Ascending aorta (tissue), 2 donors: ENCODE measurements at regions not wholly inside any gene's neighbourhood (a gene's known extent, or its start where the extent isn't known, plus 50 kb on each side); places are given as distances from the start of the nearest gene placed in this dataset.

Experiments
- DNase-seq, 2 donors: peaks; one replicate each; pipeline ENCODE4 v3.0.0-alpha.2; 2019; ENCODE audit warnings: low spot score in 2 of 2
- H3K27ac ChIP-seq, 2 donors: fragments of 200-600 bp; sonication (generic); one replicate each; pipeline ENCODE4 v1.5.1; 2016 to 2017; ENCODE audit warnings: mild to moderate bottlenecking in 1 of 2
- H3K27me3 ChIP-seq: fragments of 200-600 bp; sonication (generic); one replicate; pipeline ENCODE4 v1.5.1; 2017
- H3K36me3 ChIP-seq, 2 donors: fragments of 200-600 bp; sonication (generic); one replicate each; pipeline ENCODE4 v1.5.1; 2016
- H3K4me1 ChIP-seq, 2 donors: fragments of 200-600 bp; sonication (generic); one replicate each; pipeline ENCODE4 v1.5.1; 2016 to 2017; ENCODE audit warnings: mild to moderate bottlenecking in 1 of 2
- H3K4me3 ChIP-seq, 2 donors: fragments of 200-600 bp; sonication (generic); one replicate each; pipeline ENCODE4 v1.5.1; 2016 to 2017; ENCODE audit warnings: mild to moderate bottlenecking in 1 of 2
- H3K9me3 ChIP-seq, 2 donors: fragments of 200-600 bp; sonication (generic); one replicate each; pipeline ENCODE4 v1.5.1; 2016
- intact Hi-C: fragments of 100-400 bp; cut with DNase I; formaldehyde crosslinking; loops from one replicate; pipeline ENCODE4 v1.15.1; 2023
- TF ChIP-seq, protein P1 (sequence below), 3 experiments: fragments of 200-600 bp in 2 of 3; fragments of 450-650 bp in 1 of 3; sonication (generic) in 2 of 3; IDR thresholded peaks; one replicate each; pipeline ENCODE4 v1.5.1; 2016 to 2019; ENCODE audit warnings: antibody characterized with exemption in 3 of 3, mild to moderate bottlenecking in 1 of 3, moderate library complexity in 1 of 3

DNA sequence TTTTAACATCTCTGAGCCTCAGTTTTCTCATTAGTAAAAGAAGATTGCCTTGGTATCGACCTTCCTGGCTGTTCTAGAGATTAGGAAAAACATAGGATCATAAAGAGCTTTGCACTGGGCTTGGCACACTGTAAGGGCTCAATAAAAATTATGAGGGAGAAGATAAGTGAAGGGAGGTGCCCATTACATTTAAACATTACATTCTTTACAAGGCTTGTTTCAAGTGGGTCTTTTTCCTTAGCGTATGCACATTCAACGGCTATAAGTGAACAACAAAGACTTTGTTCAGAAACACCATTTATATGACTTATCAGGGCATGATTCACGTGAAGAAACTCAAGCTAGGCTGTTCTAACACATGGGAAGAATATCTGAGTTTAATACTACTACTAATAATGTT lies 351.9 kb upstream of the NPVF start:
- TF ChIP-seq, protein P1, sequence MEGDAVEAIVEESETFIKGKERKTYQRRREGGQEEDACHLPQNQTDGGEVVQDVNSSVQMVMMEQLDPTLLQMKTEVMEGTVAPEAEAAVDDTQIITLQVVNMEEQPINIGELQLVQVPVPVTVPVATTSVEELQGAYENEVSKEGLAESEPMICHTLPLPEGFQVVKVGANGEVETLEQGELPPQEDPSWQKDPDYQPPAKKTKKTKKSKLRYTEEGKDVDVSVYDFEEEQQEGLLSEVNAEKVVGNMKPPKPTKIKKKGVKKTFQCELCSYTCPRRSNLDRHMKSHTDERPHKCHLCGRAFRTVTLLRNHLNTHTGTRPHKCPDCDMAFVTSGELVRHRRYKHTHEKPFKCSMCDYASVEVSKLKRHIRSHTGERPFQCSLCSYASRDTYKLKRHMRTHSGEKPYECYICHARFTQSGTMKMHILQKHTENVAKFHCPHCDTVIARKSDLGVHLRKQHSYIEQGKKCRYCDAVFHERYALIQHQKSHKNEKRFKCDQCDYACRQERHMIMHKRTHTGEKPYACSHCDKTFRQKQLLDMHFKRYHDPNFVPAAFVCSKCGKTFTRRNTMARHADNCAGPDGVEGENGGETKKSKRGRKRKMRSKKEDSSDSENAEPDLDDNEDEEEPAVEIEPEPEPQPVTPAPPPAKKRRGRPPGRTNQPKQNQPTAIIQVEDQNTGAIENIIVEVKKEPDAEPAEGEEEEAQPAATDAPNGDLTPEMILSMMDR (IDR thresholded peaks at IDR 0.05), result no peak
- DNase-seq, result no peak
- Histone ChIP-seq H3K4me3 (no peak overlapping the region), H3K27me3 (no peaks in the 10 kb centered on the region), H3K36me3 (no peaks in the 10 kb centered on the region), H3K9me3 (no peaks in the 10 kb centered on the region), H3K27ac (no peak overlapping the region), H3K4me1 (no peaks in the 10 kb centered on the region)
- intact Hi-C loops, result no loop called here

- no peak for DNase-seq
- TF ChIP-seq, protein P1 (IDR thresholded peaks at IDR 0.05), result no peak
- intact Hi-C loops, result no loop called here
- Histone ChIP-seq H3K4me1 (no peaks in the 10 kb centered on the region), H3K4me3 (no peak overlapping the region), H3K36me3 (no peaks in the 10 kb centered on the region), H3K27me3 (no peaks in the 10 kb centered on the region), H3K9me3 (no peaks in the 10 kb centered on the region), H3K27ac (no peak overlapping the region)
These were observed 355.3 kb upstream of the NPVF start for GRCh38 chr7:25583621-25584020.

- H3K36me3 ChIP-seq, result no peaks in the 10 kb centered on the region
- intact Hi-C loops, result no loop called here
- no peak for DNase-seq
- TF ChIP-seq, protein P1 (IDR thresholded peaks at IDR 0.05), result no peak
- H3K9me3 ChIP-seq, result no peaks in the 10 kb centered on the region
- H3K27ac ChIP-seq, result no peak overlapping the region
- H3K27me3 ChIP-seq, result no peaks in the 10 kb centered on the region
- H3K4me1 ChIP-seq, result no peaks in the 10 kb centered on the region
- H3K4me3 ChIP-seq, result no peak overlapping the region
These were observed 356.0 kb upstream of the NPVF start for GRCh38 chr7:25584112-25584938.

DNA sequence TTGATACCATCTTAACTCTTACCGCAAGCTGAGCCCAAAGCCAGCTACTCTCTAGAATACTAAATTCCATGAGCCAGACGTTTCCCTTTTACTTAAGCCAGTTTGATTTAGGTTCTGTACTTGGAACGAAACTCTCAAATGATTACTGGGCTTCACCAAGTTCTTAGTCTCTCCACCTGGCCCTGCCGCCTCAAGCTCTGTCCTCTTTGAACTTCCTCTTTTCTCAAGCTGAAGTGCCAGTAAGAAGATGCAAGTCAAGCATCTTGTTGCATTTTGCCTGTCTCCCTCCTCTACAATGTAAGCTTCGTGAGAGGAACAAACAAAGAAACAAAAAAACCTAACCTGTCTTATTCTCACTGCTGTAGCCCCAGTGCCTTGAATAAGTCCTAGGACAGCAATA lies 358.2 kb upstream of the NPVF start:
- DNase-seq, result no peak
- Histone ChIP-seq H3K9me3 (no peaks in the 10 kb centered on the region), H3K4me1 (no peaks in the 10 kb centered on the region), H3K4me3 (no peak overlapping the region), H3K27me3 (no peaks in the 10 kb centered on the region), H3K36me3 (no peaks in the 10 kb centered on the region), H3K27ac (no peak overlapping the region)
- TF ChIP-seq, protein P1 (IDR thresholded peaks at IDR 0.05), result no peak
- intact Hi-C loops, result no loop called here

- Histone ChIP-seq H3K4me1 (no peaks in the 10 kb centered on the region), H3K27ac (no peak overlapping the region), H3K27me3 (no peaks in the 10 kb centered on the region), H3K4me3 (no peak overlapping the region), H3K36me3 (no peaks in the 10 kb centered on the region), H3K9me3 (no peaks in the 10 kb centered on the region)
- TF ChIP-seq, protein P1 (IDR thresholded peaks at IDR 0.05), result no peak
- intact Hi-C loops, result no loop called here
- no peak for DNase-seq
These were observed 365.8 kb upstream of the NPVF start for GRCh38 chr7:25594122-25594521.
